ENCODE measurements at regions not wholly inside any gene's neighbourhood (a gene's known extent, or its start where the extent isn't known, plus 50 kb on each side); places are given as distances from the start of the nearest gene placed in this dataset.

GRCh38 chr10:109071539-109071938, 851.8 kb downstream of the XPNPEP1 start:
- TF ChIP-seq EZH2 (IDR thresholded peaks at IDR 0.05; ENCODE audit: insufficient read depth, poor library complexity, severe bottlenecking) (no peak), EZH2phosphoT487 (IDR thresholded peaks at IDR 0.05; ENCODE audit: insufficient read depth, low read depth) (no peak)

Data from GM23248 (cell line).